Mucosa of descending colon (tissue), 3 donors: ENCODE measurements at regions not wholly inside any gene's neighbourhood (a gene's known extent, or its start where the extent isn't known, plus 50 kb on each side); places are given as distances from the start of the nearest gene placed in this dataset.

Experiments used
- ATAC-seq: fragments of 200-7000 bp; cut with Tn5 transposase; one replicate; pipeline ENCODE4 v1.9.1; 2020; ENCODE audit warnings: mild to moderate bottlenecking, moderate library complexity
- DNase-seq, 3 donors: peaks; one replicate each; pipeline ENCODE4 v3.0.0-alpha.2; 2020
- H3K36me3 ChIP-seq: fragments of 200-600 bp; one replicate; pipeline ENCODE4 v1.8.0; 2021; ENCODE audit warnings: low read depth, mild to moderate bottlenecking
- H3K4me1 ChIP-seq: fragments of 200-600 bp; one replicate; pipeline ENCODE4 v1.8.0; 2021; ENCODE audit warnings: low read depth, mild to moderate bottlenecking
- H3K4me3 ChIP-seq: fragments of 200-600 bp; one replicate; pipeline ENCODE4 v1.8.0; 2021; ENCODE audit warnings: mild to moderate bottlenecking
- H3K9me3 ChIP-seq: fragments of 200-600 bp; one replicate; pipeline ENCODE4 v1.8.0; 2021; ENCODE audit warnings: mild to moderate bottlenecking
- CTCF ChIP-seq: fragments of 200-600 bp; IDR thresholded peaks from one replicate; pipeline ENCODE4 v1.8.0; 2022; ENCODE audit warnings: antibody characterized with exemption, mild to moderate bottlenecking
- intact Hi-C, 2 donors: fragments of 100-400 bp; cut with DNase I in 1 of 2; cut with micrococcal nuclease in 1 of 2; formaldehyde crosslinking; loops; one replicate each; pipeline versions ENCODE4 v1.11.0 to v1.11.1; 2022; cut with DNase I, micrococcal nuclease
- donor health status: DM: no; HTN: no; CAD: no; lungs with moderate emphysema.
- donor health status: DM: no; HTN: no; CAD: no.
- donor health status: DM: no; HTN: yes; CAD: no.

DNA sequence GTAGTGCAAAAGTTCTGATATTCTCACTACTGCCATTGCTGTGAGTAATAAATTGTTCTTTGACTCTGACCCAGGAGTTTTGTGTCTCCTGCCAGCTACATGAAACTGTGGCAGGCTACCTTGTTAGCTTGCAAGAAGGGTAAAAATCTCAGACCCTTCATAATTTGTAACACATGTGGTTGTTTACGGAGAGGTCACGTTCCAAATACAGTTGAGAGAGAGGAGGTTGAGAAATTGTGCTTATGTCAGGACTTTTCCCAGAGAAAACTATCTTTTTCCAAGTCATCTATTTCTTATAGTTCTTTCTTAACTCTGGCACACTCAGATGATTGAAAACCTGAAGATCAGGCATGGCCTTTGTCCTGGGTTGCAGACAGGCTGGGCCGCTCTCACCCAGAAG lies 114.4 kb upstream of the SVIL start:
- H3K36me3 ChIP-seq, result no peaks in the 10 kb centered on the region
- no peak for DNase-seq
- no peak for TF ChIP-seq CTCF
- no peak for ATAC-seq
- no peaks in the 10 kb centered on the region for H3K9me3 ChIP-seq
- H3K4me3 ChIP-seq, result no peak overlapping the region
- no peaks in the 10 kb centered on the region for H3K4me1 ChIP-seq
- intact Hi-C loops, result no loop called here

GRCh38 chr10:29748109-29748650 lies 113.4 kb upstream of the SVIL start:
- intact Hi-C loops, result no loop called here
- Histone ChIP-seq H3K36me3 (no peaks in the 10 kb centered on the region), H3K4me3 (no peak overlapping the region), H3K9me3 (no peaks in the 10 kb centered on the region), H3K4me1 (no peaks in the 10 kb centered on the region)
- TF ChIP-seq CTCF, result no peak
- ATAC-seq (no peak), DNase-seq (no peak)

- Histone ChIP-seq H3K4me1 (no peaks in the 10 kb centered on the region), H3K36me3 (no peaks in the 10 kb centered on the region), H3K9me3 (no peaks in the 10 kb centered on the region), H3K4me3 (no peak overlapping the region)
- intact Hi-C loops, result no loop called here
- no peak for DNase-seq
- no peak for ATAC-seq
- no peak for TF ChIP-seq CTCF
Measured at GRCh38 chr10:29746080-29746797, 111.5 kb upstream of the SVIL start.

DNA sequence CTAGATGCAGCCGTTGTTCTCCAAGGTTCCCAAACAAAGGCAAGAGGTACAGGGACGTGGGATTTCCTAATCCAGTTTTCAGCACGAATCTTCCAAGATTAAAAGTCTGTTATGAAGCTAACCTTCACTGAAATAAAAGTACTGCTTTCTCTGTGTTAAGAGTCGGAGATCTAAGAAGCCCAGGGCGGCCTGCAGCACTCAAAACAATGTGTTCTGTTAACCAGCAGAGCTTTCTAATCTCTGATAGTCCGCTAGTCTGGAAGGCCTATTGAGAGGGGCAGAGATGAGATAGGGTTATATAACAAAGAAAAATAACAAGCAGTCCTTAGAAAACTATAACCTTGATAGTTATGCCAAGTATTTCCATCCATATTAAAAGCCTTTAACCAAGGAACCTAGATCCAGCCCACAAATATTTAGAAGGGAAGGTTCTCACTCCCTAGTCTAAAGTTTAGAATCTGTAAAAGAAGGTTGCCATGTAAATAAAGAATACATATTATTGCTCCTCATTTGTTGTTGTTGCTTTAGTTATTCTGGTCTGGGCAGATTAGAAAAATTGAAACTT lies 106.3 kb upstream of the SVIL start:
- no peak for TF ChIP-seq CTCF
- ATAC-seq, result no peak
- H3K4me1 ChIP-seq, result no peaks in the 10 kb centered on the region
- H3K9me3 ChIP-seq, result no peaks in the 10 kb centered on the region
- intact Hi-C loops, result no loop called here
- H3K4me3 ChIP-seq, result no peak overlapping the region
- no peaks in the 10 kb centered on the region for H3K36me3 ChIP-seq
- DNase-seq, result no peak

DNA sequence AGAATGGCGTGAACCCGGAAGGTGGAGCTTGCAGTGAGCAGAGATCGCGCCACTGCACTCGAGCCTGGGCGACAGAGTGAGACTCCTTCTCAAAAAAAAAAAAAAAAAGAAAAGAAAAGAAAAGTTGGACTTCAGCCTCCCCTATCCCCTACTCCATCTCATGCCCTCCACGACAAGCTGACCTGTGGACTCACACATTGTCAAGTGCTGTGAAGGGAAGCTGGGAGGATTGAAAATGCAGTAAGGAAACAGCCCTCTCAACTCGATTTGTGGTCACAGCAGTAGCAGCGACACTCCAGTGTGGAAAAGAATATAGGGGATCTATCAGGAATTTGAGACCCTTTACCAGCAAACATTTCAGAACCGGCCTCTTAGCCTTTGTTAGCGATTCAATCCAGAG lies 103.6 kb upstream of the SVIL start:
- H3K4me1 ChIP-seq, result peaks cover 8% of the 10 kb centered on the region
- H3K36me3 ChIP-seq, result no peaks in the 10 kb centered on the region
- no peak for ATAC-seq
- H3K4me3 ChIP-seq, result no peak overlapping the region
- H3K9me3 ChIP-seq, result no peaks in the 10 kb centered on the region
- no peak for DNase-seq
- no peak for TF ChIP-seq CTCF
- intact Hi-C loops, result loop anchor here (10.0 kb wide), 2 partner anchors 94 to 104 kb away; partner anchors contain the start of gene SVIL (in 1 of the 2)
